ENCODE measurements at regions not wholly inside any gene's neighbourhood (a gene's known extent, or its start where the extent isn't known, plus 50 kb on each side); places are given as distances from the start of the nearest gene placed in this dataset.

- TF ChIP-seq POLR2AphosphoS5 (IDR thresholded peaks at IDR 0.05) = no peak
- TF ChIP-seq POLR2A (IDR thresholded peaks at IDR 0.05) = no peak
- no peak for TF ChIP-seq CTCF (IDR thresholded peaks at IDR 0.05 in 8 of 11, conservative IDR thresholded peaks at IDR 0.05 in 3 of 11)
- Histone ChIP-seq H3K4me3 (no peak overlapping the region), H3K27ac (no peak overlapping the region), H3K36me3 (no peaks in the 10 kb centered on the region), H3K9me3 (no peaks in the 10 kb centered on the region), H3K27me3 (replicated peaks in 1 of 7) (no peaks in the 10 kb centered on the region), H3K4me1 (no peaks in the 10 kb centered on the region)
- no peak for DNase-seq
- WGBS, 5 donors = 29 to 62% (median 54%) methylated on average over 2 of the region's 2 CpGs
- intact Hi-C loops (cut with DNase I; ENCODE audit: low total_unique reads) = no loop called here
Measured at GRCh38 chrX:106220177-106220576, 52.1 kb downstream of the PWWP3B start.

- no peaks in the 10 kb centered on the region for H3K4me1 ChIP-seq
- no peaks in the 10 kb centered on the region for H3K36me3 ChIP-seq
- TF ChIP-seq POLR2AphosphoS5 (IDR thresholded peaks at IDR 0.05) = no peak
- no peak for TF ChIP-seq POLR2A (IDR thresholded peaks at IDR 0.05)
- no peak for TF ChIP-seq CTCF (IDR thresholded peaks at IDR 0.05 in 8 of 11, conservative IDR thresholded peaks at IDR 0.05 in 3 of 11)
- intact Hi-C loops (cut with DNase I; ENCODE audit: low total_unique reads) = no loop called here
- no peaks in the 10 kb centered on the region for H3K9me3 ChIP-seq
- H3K4me3 ChIP-seq = no peak overlapping the region
- no peak for DNase-seq
- no peak overlapping the region for H3K27ac ChIP-seq
- H3K27me3 ChIP-seq (replicated peaks in 1 of 7) = no peaks in the 10 kb centered on the region
Measured at GRCh38 chrX:106243376-106243775, 75.3 kb downstream of the PWWP3B start.

GRCh38 chrX:106246511-106246910 is 78.4 kb downstream of the PWWP3B start:
- no peaks in the 10 kb centered on the region for H3K36me3 ChIP-seq
- no peak for DNase-seq
- WGBS, 5 donors = 56 to 78% (median 60%) methylated on average over 3 of the region's 3 CpGs
- TF ChIP-seq CTCF (IDR thresholded peaks at IDR 0.05 in 8 of 11, conservative IDR thresholded peaks at IDR 0.05 in 3 of 11) (no peak), POLR2A (IDR thresholded peaks at IDR 0.05) (no peak), POLR2AphosphoS5 (IDR thresholded peaks at IDR 0.05) (no peak)
- intact Hi-C loops (cut with DNase I; ENCODE audit: low total_unique reads) = no loop called here
- H3K9me3 ChIP-seq = no peaks in the 10 kb centered on the region
- no peak overlapping the region for H3K27ac ChIP-seq
- H3K27me3 ChIP-seq (replicated peaks in 1 of 7) = no peaks in the 10 kb centered on the region
- H3K4me3 ChIP-seq = no peak overlapping the region
- no peaks in the 10 kb centered on the region for H3K4me1 ChIP-seq

GRCh38 chrX:106247162-106247561 is 79.1 kb downstream of the PWWP3B start:
- Histone ChIP-seq H3K36me3 (no peaks in the 10 kb centered on the region), H3K27ac (no peak overlapping the region), H3K4me1 (no peaks in the 10 kb centered on the region), H3K27me3 (replicated peaks in 1 of 7) (no peaks in the 10 kb centered on the region), H3K9me3 (no peaks in the 10 kb centered on the region), H3K4me3 (no peak overlapping the region)
- DNase-seq = no peak
- no peak for TF ChIP-seq POLR2A (IDR thresholded peaks at IDR 0.05)
- TF ChIP-seq CTCF (IDR thresholded peaks at IDR 0.05 in 8 of 11, conservative IDR thresholded peaks at IDR 0.05 in 3 of 11) = no peak
- TF ChIP-seq POLR2AphosphoS5 (IDR thresholded peaks at IDR 0.05) = no peak
- intact Hi-C loops (cut with DNase I; ENCODE audit: low total_unique reads) = no loop called here
